A673 (cell line): ENCODE measurements at regions not wholly inside any gene's neighbourhood (a gene's known extent, or its start where the extent isn't known, plus 50 kb on each side); places are given as distances from the start of the nearest gene placed in this dataset.

Experiments used
- BruUV-seq: library from RNA; stranded (reverse); fragments of 400-500 nt; replicated peaks from 2 replicates; lab custom pipeline; 2021; lab: Mats Ljungman, UMichigan
- CTCF ChIA-PET: fragments of 300-600 bp; sonication (Branson Sonifier 250); formaldehyde crosslinking; loops from one replicate; lab custom pipeline; 2022; ENCODE audit warnings: antibody characterized with exemption; lab: Charles Lee
- POLR2A ChIA-PET: fragments of 300-600 bp; sonication (Branson Sonifier 250); formaldehyde crosslinking; loops from one replicate; lab custom pipeline; 2022; ENCODE audit warnings: antibody characterized with exemption; ENCODE audit not compliant: low non-redundant PET; lab: Charles Lee
- DNase-seq: peaks from one replicate; pipeline ENCODE4 v3.0.0-alpha.2; 2015; ENCODE audit warnings: low spot score
- H3K27ac ChIP-seq: fragments of 200-600 bp; sonication (generic); 2 replicates; pipeline ENCODE4 v1.5.1; 2016; ENCODE audit warnings: mixed run types, low read depth, mild to moderate bottlenecking, mixed read lengths, antibody characterized with exemption, low read length; ENCODE audit not compliant: poor library complexity, severe bottlenecking
- H3K27me3 ChIP-seq: fragments of 200-600 bp; sonication (generic); replicated peaks from 2 replicates; pipeline ENCODE4 v1.6.1; 2017; ENCODE audit warnings: mixed run types, low read depth, mild to moderate bottlenecking, mixed read lengths, antibody characterized with exemption, low read length; ENCODE audit not compliant: insufficient read depth, poor library complexity
- H3K36me3 ChIP-seq: fragments of 200-600 bp; sonication (generic); 2 replicates; pipeline ENCODE4 v1.6.1; 2016; ENCODE audit warnings: mixed run types, mild to moderate bottlenecking, mixed read lengths, antibody characterized with exemption, low read length; ENCODE audit not compliant: insufficient read depth, poor library complexity, severe bottlenecking
- H3K4me1 ChIP-seq: fragments of 200-600 bp; sonication (generic); 2 replicates; pipeline ENCODE4 v1.6.1; 2017; ENCODE audit warnings: mixed run types, mild to moderate bottlenecking, mixed read lengths, antibody characterized with exemption, low read length; ENCODE audit not compliant: insufficient read depth, poor library complexity, severe bottlenecking
- H3K4me3 ChIP-seq: fragments of 200-600 bp; sonication (generic); 2 replicates; pipeline ENCODE4 v1.5.1; 2016; ENCODE audit warnings: low read depth, mixed run types, mild to moderate bottlenecking, mixed read lengths, low read length; ENCODE audit not compliant: poor library complexity, severe bottlenecking
- H3K9me3 ChIP-seq: fragments of 200-600 bp; sonication (generic); 2 replicates; pipeline ENCODE4 v1.6.1; 2016; ENCODE audit warnings: mixed run types, low read depth, mild to moderate bottlenecking, mixed read lengths, antibody characterized with exemption, low read length; ENCODE audit not compliant: poor library complexity, severe bottlenecking
- EZH2 ChIP-seq: fragments of 200-600 bp; sonication (generic); IDR thresholded peaks from 2 replicates; pipeline ENCODE4 v1.6.1; 2017; ENCODE audit warnings: borderline replicate concordance, low read depth, mild to moderate bottlenecking, mixed read lengths, antibody characterized with exemption, low read length; ENCODE audit not compliant: poor library complexity, severe bottlenecking
- intact Hi-C: fragments of 100-400 bp; cut with micrococcal nuclease; formaldehyde crosslinking; loops from one replicate; pipeline ENCODE4 v1.10.0; 2022; ENCODE audit not compliant: unreplicated experiment
- TF ChIP-seq, protein P1 (sequence below): fragments of 300-800, 200-600 bp; sonication (generic); conservative IDR thresholded peaks from 2 replicates; pipeline ENCODE4 v1.5.1; 2017; ENCODE audit warnings: low read depth, mild to moderate bottlenecking, antibody characterized with exemption, low read length, moderate library complexity, mixed read lengths

DNA sequence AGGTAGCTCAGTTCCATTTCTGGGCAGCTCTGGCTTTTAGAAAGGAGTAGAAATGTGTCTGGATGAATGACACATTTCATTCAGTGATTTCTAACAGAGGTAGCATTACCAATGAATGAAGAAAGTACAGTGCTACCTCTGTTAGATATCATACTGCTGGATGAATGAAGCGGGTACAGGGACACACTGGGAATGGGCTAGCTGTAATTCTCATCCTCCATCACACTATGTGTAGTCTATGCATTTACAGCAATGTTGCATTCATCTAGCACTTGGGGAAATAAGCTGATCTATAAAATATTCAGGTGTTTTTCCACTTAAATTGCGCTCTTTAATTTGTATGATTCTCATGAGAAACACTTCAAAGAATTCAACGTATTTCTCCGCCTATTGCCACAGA is 158.3 kb upstream of the IRX5 start:
- Histone ChIP-seq H3K9me3 (no peaks in the 10 kb centered on the region), H3K4me1 (no peaks in the 10 kb centered on the region), H3K36me3 (no peaks in the 10 kb centered on the region), H3K27me3 (no peaks in the 10 kb centered on the region), H3K27ac (no peak overlapping the region), H3K4me3 (no peak overlapping the region)
- CTCF ChIA-PET: no interaction called here
- BruUV-seq: no TSS peak
- TF ChIP-seq, protein P1, sequence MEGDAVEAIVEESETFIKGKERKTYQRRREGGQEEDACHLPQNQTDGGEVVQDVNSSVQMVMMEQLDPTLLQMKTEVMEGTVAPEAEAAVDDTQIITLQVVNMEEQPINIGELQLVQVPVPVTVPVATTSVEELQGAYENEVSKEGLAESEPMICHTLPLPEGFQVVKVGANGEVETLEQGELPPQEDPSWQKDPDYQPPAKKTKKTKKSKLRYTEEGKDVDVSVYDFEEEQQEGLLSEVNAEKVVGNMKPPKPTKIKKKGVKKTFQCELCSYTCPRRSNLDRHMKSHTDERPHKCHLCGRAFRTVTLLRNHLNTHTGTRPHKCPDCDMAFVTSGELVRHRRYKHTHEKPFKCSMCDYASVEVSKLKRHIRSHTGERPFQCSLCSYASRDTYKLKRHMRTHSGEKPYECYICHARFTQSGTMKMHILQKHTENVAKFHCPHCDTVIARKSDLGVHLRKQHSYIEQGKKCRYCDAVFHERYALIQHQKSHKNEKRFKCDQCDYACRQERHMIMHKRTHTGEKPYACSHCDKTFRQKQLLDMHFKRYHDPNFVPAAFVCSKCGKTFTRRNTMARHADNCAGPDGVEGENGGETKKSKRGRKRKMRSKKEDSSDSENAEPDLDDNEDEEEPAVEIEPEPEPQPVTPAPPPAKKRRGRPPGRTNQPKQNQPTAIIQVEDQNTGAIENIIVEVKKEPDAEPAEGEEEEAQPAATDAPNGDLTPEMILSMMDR: no peak
- TF ChIP-seq EZH2: no peak
- DNase-seq: no peak
- intact Hi-C loops: no loop called here
- POLR2A ChIA-PET: no interaction called here

DNA sequence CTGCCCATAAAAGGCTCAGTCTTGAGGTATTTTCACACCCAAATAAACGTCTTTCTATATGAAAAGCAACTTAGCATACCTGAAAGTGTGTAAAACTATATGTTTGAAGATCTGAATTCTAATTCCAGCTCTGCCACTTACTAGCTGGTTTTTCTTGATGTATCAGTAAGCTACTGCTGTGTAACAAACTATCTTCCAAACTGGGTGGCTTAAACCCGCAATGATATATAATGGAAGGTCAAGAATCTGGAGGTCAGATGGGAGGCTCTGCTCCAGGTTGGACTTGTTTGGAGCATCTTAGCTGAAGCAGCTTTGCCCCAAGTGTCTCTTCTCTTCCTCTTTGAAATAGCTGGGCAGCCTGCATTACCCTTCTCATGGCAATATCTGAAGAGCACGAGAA is 164.3 kb upstream of the IRX5 start:
- no peaks in the 10 kb centered on the region for H3K36me3 ChIP-seq
- H3K4me3 ChIP-seq: no peak overlapping the region
- ChIA-PET CTCF (interaction anchor here (0.6 kb wide), 1 partner anchor 596 kb away, joined by 9 read pairs; no protein-coding TSS in a partner anchor), POLR2A (no interaction called here)
- intact Hi-C loops: no loop called here
- H3K4me1 ChIP-seq: no peaks in the 10 kb centered on the region
- no peak for TF ChIP-seq EZH2
- TF ChIP-seq, protein P1: no peak
- no peak overlapping the region for H3K27ac ChIP-seq
- no peak for DNase-seq
- no peaks in the 10 kb centered on the region for H3K27me3 ChIP-seq
- peaks cover 6% of the 10 kb centered on the region for H3K9me3 ChIP-seq
- BruUV-seq: no TSS peak

DNA sequence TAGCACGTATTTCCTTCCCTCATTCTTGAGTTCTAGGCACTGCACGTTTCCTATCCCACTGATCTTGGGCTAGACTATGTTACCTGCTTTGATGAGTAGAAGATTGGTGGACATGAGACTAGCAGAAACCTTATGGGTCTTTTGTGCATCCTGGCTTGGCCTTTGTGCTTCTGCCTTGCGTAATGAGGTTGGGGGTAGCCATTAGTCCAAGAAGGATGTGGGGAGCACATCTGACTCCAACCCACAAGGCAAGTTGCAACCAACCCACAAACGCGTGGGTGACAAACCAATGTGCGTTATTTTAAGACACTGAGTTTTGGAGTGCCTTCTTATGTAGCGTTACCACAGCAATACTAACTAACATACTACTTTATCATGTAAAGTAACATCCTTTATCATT is 180.4 kb upstream of the IRX5 start:
- Histone ChIP-seq H3K27me3 (peaks cover 17% of the 10 kb centered on the region), H3K27ac (no peak overlapping the region), H3K9me3 (no peaks in the 10 kb centered on the region), H3K4me3 (no peak overlapping the region), H3K4me1 (no peaks in the 10 kb centered on the region), H3K36me3 (no peaks in the 10 kb centered on the region)
- no peak for DNase-seq
- ChIA-PET POLR2A (no interaction called here), CTCF (no interaction called here)
- intact Hi-C loops: no loop called here
- no TSS peak for BruUV-seq
- TF ChIP-seq, protein P1: no peak
- TF ChIP-seq EZH2: no peak
